ENCODE measurements at regions not wholly inside any gene's neighbourhood (a gene's known extent, or its start where the extent isn't known, plus 50 kb on each side); places are given as distances from the start of the nearest gene placed in this dataset.

DNA sequence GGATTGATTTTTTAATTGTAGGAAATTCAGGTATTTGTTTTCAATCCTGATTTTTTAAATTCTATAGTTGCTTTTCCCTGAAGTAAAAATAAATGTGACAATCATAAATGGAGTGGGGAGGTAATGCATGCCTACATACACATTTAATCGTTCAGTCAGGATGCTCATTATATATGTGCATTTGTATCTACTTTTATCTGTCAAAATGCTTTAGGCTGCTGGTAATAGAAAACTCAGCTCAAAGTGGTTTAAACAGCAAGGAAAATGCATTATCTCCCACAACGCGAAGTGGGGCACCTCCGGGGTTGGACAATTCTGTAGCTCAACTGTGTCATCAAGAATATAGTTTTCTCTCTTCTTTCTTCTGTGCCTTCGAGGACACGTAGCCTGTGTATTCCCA is 116.4 kb upstream of the SASH1 start:
- Histone ChIP-seq H3K9me3 (ENCODE audit: low read length) (no peaks in the 10 kb centered on the region), H3K27ac (ENCODE audit: low read length) (no peak overlapping the region), H3K27me3 (ENCODE audit: low read length) (no peaks in the 10 kb centered on the region), H3K36me3 (ENCODE audit: insufficient read depth, low read length) (no peaks in the 10 kb centered on the region), H3K4me3 (ENCODE audit: low read length) (no peak overlapping the region), H3K4me1 (ENCODE audit: low read length) (no peaks in the 10 kb centered on the region), H2AFZ (ENCODE audit: low read length) (no peak overlapping the region), H3K9ac (ENCODE audit: low read length) (no peak overlapping the region), H3K9me2 (replicated peaks; ENCODE audit: insufficient read depth, low read length) (no peaks in the 10 kb centered on the region), H3K4me2 (ENCODE audit: low read depth, low read length, poor library complexity, severe bottlenecking) (no peak overlapping the region), H4K20me1 (ENCODE audit: insufficient read depth, low read depth, low read length) (no peaks in the 10 kb centered on the region), H3K79me2 (ENCODE audit: low read length) (no peaks in the 10 kb centered on the region)
- no peak for DNase-seq

DNA sequence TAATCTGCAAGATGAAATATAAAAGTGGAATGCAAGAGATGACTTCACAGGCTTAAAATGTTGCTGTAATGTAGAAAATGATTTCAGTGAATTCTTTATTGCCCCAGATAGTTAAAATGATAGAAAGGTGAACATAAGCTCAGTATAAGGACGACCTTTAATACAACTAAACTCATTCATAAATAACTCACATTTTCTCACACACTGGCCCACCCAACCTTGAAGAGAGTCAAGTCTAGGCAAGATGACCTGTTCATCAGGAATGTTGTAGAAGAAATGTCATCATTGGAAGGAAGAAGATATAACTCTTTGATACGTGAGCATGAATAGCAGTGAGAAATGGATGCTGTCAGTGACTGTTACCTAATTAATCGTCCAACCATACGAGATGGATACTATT is 111.1 kb upstream of the SASH1 start:
- H3K9ac ChIP-seq (ENCODE audit: low read length): no peak overlapping the region
- H3K4me1 ChIP-seq (ENCODE audit: low read length): no peaks in the 10 kb centered on the region
- no peaks in the 10 kb centered on the region for H3K9me3 ChIP-seq (ENCODE audit: low read length)
- H3K27ac ChIP-seq (ENCODE audit: low read length): no peak overlapping the region
- no peak for DNase-seq
- H3K36me3 ChIP-seq (ENCODE audit: insufficient read depth, low read length): no peaks in the 10 kb centered on the region
- no peaks in the 10 kb centered on the region for H3K27me3 ChIP-seq (ENCODE audit: low read length)
- no peaks in the 10 kb centered on the region for H4K20me1 ChIP-seq (ENCODE audit: insufficient read depth, low read depth, low read length)
- no peak overlapping the region for H3K4me3 ChIP-seq (ENCODE audit: low read length)
- H3K79me2 ChIP-seq (ENCODE audit: low read length): no peaks in the 10 kb centered on the region
- H3K4me2 ChIP-seq (ENCODE audit: low read depth, low read length, poor library complexity, severe bottlenecking): no peak overlapping the region
- H2AFZ ChIP-seq (ENCODE audit: low read length): no peak overlapping the region
- H3K9me2 ChIP-seq (replicated peaks; ENCODE audit: insufficient read depth, low read length): no peaks in the 10 kb centered on the region

DNA sequence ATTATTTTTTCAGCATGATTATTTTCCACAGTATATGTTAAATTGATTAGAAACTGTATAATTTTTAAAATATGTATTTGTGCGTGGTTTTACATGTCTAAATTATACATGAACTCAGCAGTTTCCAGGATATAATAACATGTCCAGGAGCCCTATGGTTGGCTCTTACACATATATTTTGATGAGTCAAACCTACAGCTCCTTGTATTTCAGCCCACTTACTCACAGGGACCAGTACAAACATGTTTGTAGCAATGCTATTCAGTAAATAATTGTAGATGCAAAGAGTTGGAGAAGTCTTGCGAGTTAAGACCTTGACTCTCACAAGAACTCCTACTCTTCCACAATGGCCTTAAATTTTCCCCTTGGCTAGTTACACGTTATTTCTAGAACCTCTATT is 107.2 kb upstream of the SASH1 start:
- H4K20me1 ChIP-seq (ENCODE audit: insufficient read depth, low read depth, low read length): no peaks in the 10 kb centered on the region

DNA sequence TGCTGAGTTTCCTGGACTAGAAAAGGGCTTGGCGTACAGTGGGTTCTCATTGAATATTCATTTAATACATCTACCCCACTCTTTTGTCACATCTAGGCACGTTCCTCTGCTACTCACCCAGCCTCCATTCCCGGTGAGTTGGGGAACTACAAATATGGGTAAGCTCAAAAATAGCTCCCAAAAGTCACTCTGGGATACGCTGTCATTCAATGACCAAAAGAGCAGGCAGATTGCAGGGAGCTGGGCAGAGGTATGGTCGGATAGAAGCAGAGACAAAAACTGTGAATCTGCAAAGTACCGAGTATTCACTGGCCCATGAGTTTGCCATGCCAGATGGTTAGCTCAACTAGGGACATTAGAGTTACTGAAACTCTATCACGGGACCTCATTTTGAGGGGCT is 103.9 kb upstream of the SASH1 start:
- H3K4me3 ChIP-seq (ENCODE audit: low read length): no peak overlapping the region

More for the DNA sequence above, 107.2 kb upstream of the SASH1 start:
- Histone ChIP-seq H2AFZ (ENCODE audit: low read length) (no peak overlapping the region), H3K9ac (ENCODE audit: low read length) (no peak overlapping the region), H3K36me3 (ENCODE audit: insufficient read depth, low read length) (no peaks in the 10 kb centered on the region), H3K9me3 (ENCODE audit: low read length) (no peaks in the 10 kb centered on the region), H3K4me1 (ENCODE audit: low read length) (no peaks in the 10 kb centered on the region), H3K4me2 (ENCODE audit: low read depth, low read length, poor library complexity, severe bottlenecking) (no peak overlapping the region), H3K9me2 (replicated peaks; ENCODE audit: insufficient read depth, low read length) (no peaks in the 10 kb centered on the region), H3K4me3 (ENCODE audit: low read length) (no peak overlapping the region), H3K27ac (ENCODE audit: low read length) (no peak overlapping the region), H3K27me3 (ENCODE audit: low read length) (no peaks in the 10 kb centered on the region), H3K79me2 (ENCODE audit: low read length) (no peaks in the 10 kb centered on the region)
- no peak for DNase-seq

DNA sequence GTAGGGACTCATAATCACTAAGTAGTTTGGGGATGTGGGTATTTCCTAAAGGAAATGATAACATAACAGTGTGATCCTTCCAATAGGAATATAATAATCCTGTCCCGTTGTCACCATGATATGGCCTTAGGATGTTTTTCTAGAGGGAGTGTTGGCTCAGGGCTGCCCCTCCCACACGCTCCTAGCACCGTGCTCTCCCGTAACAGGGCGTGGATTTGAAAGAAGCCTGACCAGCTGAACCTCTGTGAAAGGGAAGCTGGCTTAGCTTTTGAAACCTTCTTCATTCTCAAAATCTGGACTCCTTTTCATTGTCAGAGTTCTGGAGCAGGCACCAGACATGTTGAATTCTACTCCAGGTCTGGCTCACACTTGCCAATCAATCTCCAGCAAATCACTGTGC is 103.4 kb upstream of the SASH1 start:
- H3K4me1 ChIP-seq (ENCODE audit: low read length): no peaks in the 10 kb centered on the region
- no peaks in the 10 kb centered on the region for H3K9me2 ChIP-seq (replicated peaks; ENCODE audit: insufficient read depth, low read length)
- no peaks in the 10 kb centered on the region for H3K9me3 ChIP-seq (ENCODE audit: low read length)
- no peaks in the 10 kb centered on the region for H3K27me3 ChIP-seq (ENCODE audit: low read length)
- H2AFZ ChIP-seq (ENCODE audit: low read length): no peak overlapping the region
- no peak for DNase-seq
- H4K20me1 ChIP-seq (ENCODE audit: insufficient read depth, low read depth, low read length): no peaks in the 10 kb centered on the region
- no peak overlapping the region for H3K9ac ChIP-seq (ENCODE audit: low read length)
- no peak overlapping the region for H3K4me2 ChIP-seq (ENCODE audit: low read depth, low read length, poor library complexity, severe bottlenecking)
- no peak overlapping the region for H3K4me3 ChIP-seq (ENCODE audit: low read length)
- H3K27ac ChIP-seq (ENCODE audit: low read length): no peak overlapping the region
- no peaks in the 10 kb centered on the region for H3K79me2 ChIP-seq (ENCODE audit: low read length)
- H3K36me3 ChIP-seq (ENCODE audit: insufficient read depth, low read length): no peaks in the 10 kb centered on the region

More for the DNA sequence above, 103.9 kb upstream of the SASH1 start:
- Histone ChIP-seq H4K20me1 (ENCODE audit: insufficient read depth, low read depth, low read length) (no peaks in the 10 kb centered on the region), H3K9ac (ENCODE audit: low read length) (no peak overlapping the region), H3K9me3 (ENCODE audit: low read length) (no peaks in the 10 kb centered on the region), H3K27me3 (ENCODE audit: low read length) (no peaks in the 10 kb centered on the region), H3K36me3 (ENCODE audit: insufficient read depth, low read length) (no peaks in the 10 kb centered on the region), H3K9me2 (replicated peaks; ENCODE audit: insufficient read depth, low read length) (no peaks in the 10 kb centered on the region), H2AFZ (ENCODE audit: low read length) (no peak overlapping the region), H3K4me2 (ENCODE audit: low read depth, low read length, poor library complexity, severe bottlenecking) (no peak overlapping the region), H3K79me2 (ENCODE audit: low read length) (no peaks in the 10 kb centered on the region), H3K27ac (ENCODE audit: low read length) (no peak overlapping the region), H3K4me1 (ENCODE audit: low read length) (no peaks in the 10 kb centered on the region)
- no peak for DNase-seq

DNA sequence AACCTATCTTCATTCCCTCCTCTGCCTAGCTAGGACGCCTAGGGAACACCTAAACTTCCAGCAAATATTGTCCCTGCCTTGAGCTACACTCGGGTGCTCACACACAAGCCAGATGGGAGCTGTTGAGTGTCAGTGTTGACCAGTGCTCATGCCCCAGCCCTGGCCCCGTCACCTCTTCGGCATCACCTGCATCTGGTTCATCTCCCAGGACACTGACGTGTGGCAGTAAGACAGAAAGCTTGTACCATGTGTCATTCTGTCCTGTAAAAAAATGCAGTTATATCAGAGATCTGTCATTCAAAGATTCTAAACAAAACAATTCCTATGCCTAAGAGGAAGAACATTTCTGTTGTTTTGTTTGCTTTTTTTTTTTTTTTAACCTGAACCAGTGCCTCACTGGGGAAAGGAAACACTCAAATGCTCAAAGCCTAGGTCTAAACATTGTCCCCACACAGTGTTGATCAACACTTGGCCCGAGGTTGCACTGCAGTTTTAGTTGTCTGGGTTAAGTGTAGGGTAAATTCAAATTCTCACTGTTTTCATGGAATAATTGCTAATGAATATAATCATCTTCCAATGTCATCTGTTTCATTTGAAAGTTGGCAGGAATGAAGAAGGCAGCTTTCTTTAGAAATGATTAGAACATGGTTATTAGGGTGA is 102.7 kb upstream of the SASH1 start:
- no peaks in the 10 kb centered on the region for H3K27me3 ChIP-seq (ENCODE audit: low read length)
- H3K9ac ChIP-seq (ENCODE audit: low read length): no peak overlapping the region

DNA sequence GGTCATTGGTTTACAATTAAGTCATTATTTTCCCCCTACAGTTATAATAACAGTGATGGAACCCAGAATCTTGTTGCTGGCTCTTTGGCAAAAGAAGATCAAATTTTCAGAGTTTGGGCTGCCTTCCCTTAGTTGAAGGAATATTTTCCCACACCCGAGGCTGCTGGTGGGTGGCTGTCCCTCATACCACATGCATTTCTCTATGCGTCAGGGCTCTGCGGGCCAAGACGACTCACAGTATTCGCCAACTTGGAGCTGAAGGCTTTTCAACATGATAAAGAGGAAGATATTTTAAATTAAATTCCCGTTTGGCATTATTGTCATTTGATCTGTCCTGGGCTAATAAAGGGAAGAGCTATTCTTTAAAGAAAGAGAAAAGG is 102.2 kb upstream of the SASH1 start:
- no peak overlapping the region for H3K4me3 ChIP-seq (ENCODE audit: low read length)
- H3K4me2 ChIP-seq (ENCODE audit: low read depth, low read length, poor library complexity, severe bottlenecking): no peak overlapping the region
- no peak overlapping the region for H3K9ac ChIP-seq (ENCODE audit: low read length)
- H3K9me2 ChIP-seq (replicated peaks; ENCODE audit: insufficient read depth, low read length): no peaks in the 10 kb centered on the region
- H3K27ac ChIP-seq (ENCODE audit: low read length): no peak overlapping the region
- H4K20me1 ChIP-seq (ENCODE audit: insufficient read depth, low read depth, low read length): no peaks in the 10 kb centered on the region
- no peak for DNase-seq
- H3K79me2 ChIP-seq (ENCODE audit: low read length): no peaks in the 10 kb centered on the region
- H3K36me3 ChIP-seq (ENCODE audit: insufficient read depth, low read length): no peaks in the 10 kb centered on the region
- H3K9me3 ChIP-seq (ENCODE audit: low read length): no peaks in the 10 kb centered on the region
- no peaks in the 10 kb centered on the region for H3K27me3 ChIP-seq (ENCODE audit: low read length)
- no peak overlapping the region for H2AFZ ChIP-seq (ENCODE audit: low read length)
- no peaks in the 10 kb centered on the region for H3K4me1 ChIP-seq (ENCODE audit: low read length)

More for the DNA sequence above, 102.7 kb upstream of the SASH1 start:
- DNase-seq: no peak
- no peaks in the 10 kb centered on the region for H3K9me3 ChIP-seq (ENCODE audit: low read length)
- H3K79me2 ChIP-seq (ENCODE audit: low read length): no peaks in the 10 kb centered on the region
- H3K36me3 ChIP-seq (ENCODE audit: insufficient read depth, low read length): no peaks in the 10 kb centered on the region
- no peaks in the 10 kb centered on the region for H3K4me1 ChIP-seq (ENCODE audit: low read length)
- H3K27ac ChIP-seq (ENCODE audit: low read length): no peak overlapping the region
- no peak overlapping the region for H2AFZ ChIP-seq (ENCODE audit: low read length)
- no peak overlapping the region for H3K4me3 ChIP-seq (ENCODE audit: low read length)
- no peak overlapping the region for H3K4me2 ChIP-seq (ENCODE audit: low read depth, low read length, poor library complexity, severe bottlenecking)
- no peaks in the 10 kb centered on the region for H4K20me1 ChIP-seq (ENCODE audit: insufficient read depth, low read depth, low read length)
- no peaks in the 10 kb centered on the region for H3K9me2 ChIP-seq (replicated peaks; ENCODE audit: insufficient read depth, low read length)

DNA sequence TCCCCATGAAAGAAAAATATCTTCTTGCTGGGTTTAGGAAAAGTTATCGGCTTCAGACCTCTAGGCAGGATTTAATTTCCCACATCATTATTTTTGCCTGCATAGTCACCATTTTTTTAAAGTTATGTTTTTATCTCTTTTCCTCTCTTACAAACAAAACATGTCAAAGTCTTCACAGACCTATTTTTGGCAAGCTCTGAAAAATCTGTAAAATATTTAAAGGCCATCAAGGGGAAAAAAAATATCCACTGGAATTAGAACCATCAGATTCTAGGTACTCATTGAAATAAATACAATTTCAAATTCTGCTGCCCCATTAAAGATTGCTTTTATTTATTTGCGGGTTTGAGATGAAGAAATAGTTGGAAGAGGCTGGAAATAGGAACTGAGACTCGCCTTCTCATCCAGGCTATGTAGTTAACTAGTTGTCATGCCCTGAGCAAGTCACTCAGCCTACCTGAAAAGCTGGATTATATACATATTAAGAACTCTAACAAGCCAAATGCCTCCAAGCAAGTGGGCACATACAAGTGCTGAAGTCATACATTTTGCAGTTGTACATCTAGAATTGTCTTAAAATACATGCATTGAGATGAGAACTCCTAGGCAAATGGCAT is 101.7 kb upstream of the SASH1 start:
- H3K4me3 ChIP-seq (ENCODE audit: low read length): no peak overlapping the region
- no peaks in the 10 kb centered on the region for H3K4me1 ChIP-seq (ENCODE audit: low read length)
- no peak overlapping the region for H3K4me2 ChIP-seq (ENCODE audit: low read depth, low read length, poor library complexity, severe bottlenecking)
- no peaks in the 10 kb centered on the region for H3K36me3 ChIP-seq (ENCODE audit: insufficient read depth, low read length)
- H3K79me2 ChIP-seq (ENCODE audit: low read length): no peaks in the 10 kb centered on the region
- no peak for DNase-seq
- H3K9ac ChIP-seq (ENCODE audit: low read length): no peak overlapping the region
- H3K9me3 ChIP-seq (ENCODE audit: low read length): no peaks in the 10 kb centered on the region
- no peak overlapping the region for H3K27ac ChIP-seq (ENCODE audit: low read length)
- no peaks in the 10 kb centered on the region for H4K20me1 ChIP-seq (ENCODE audit: insufficient read depth, low read depth, low read length)
- no peak overlapping the region for H2AFZ ChIP-seq (ENCODE audit: low read length)
- no peaks in the 10 kb centered on the region for H3K9me2 ChIP-seq (replicated peaks; ENCODE audit: insufficient read depth, low read length)
- H3K27me3 ChIP-seq (ENCODE audit: low read length): no peaks in the 10 kb centered on the region
